OCI-LY3 (cell line): ENCODE measurements at regions not wholly inside any gene's neighbourhood (a gene's known extent, or its start where the extent isn't known, plus 50 kb on each side); places are given as distances from the start of the nearest gene placed in this dataset.

Experiments
- EZH2phosphoT487 ChIP-seq: fragments of 200-600 bp; shearing (Covaris generic); IDR thresholded peaks from 2 replicates; pipeline ENCODE4 v1.6.1; 2018; ENCODE audit warnings: antibody characterized with exemption, mixed run types, low read depth
- TF ChIP-seq, protein P1 (sequence below): fragments of 200-600, 300-600 bp; sonication (generic); IDR thresholded peaks from 2 replicates; pipeline ENCODE4 v1.5.1; 2014; ENCODE audit warnings: antibody characterized with exemption, low read length, low read depth

DNA sequence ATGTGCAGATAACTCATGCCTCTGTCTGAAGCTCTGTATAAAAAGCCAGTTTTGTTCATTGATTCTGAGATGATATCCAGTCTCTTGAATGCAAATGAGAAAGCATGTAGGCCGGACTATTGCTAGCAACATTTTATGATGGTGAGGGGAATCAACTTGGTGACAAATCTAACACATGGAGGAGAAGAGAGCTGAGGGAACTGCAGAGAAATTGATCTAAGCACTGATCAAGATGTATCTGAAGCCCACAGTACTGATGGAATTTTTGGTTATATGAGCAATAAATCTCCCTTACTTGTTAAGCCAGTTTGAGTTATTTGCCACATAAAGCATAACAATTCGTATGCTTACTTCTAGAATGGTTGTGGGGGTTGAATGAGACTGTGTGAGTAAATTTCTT lies 295.6 kb upstream of the DDHD1 start:
- TF ChIP-seq, protein P1, sequence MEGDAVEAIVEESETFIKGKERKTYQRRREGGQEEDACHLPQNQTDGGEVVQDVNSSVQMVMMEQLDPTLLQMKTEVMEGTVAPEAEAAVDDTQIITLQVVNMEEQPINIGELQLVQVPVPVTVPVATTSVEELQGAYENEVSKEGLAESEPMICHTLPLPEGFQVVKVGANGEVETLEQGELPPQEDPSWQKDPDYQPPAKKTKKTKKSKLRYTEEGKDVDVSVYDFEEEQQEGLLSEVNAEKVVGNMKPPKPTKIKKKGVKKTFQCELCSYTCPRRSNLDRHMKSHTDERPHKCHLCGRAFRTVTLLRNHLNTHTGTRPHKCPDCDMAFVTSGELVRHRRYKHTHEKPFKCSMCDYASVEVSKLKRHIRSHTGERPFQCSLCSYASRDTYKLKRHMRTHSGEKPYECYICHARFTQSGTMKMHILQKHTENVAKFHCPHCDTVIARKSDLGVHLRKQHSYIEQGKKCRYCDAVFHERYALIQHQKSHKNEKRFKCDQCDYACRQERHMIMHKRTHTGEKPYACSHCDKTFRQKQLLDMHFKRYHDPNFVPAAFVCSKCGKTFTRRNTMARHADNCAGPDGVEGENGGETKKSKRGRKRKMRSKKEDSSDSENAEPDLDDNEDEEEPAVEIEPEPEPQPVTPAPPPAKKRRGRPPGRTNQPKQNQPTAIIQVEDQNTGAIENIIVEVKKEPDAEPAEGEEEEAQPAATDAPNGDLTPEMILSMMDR = no peak
- no peak for TF ChIP-seq EZH2phosphoT487
